HG02642 (cell line): ENCODE measurements at regions not wholly inside any gene's neighbourhood (a gene's known extent, or its start where the extent isn't known, plus 50 kb on each side); places are given as distances from the start of the nearest gene placed in this dataset.

ENCODE experiments used
- ATAC-seq: cut with Tn5 transposase; IDR thresholded peaks from one replicate; pipeline ENCODE4 v1.9.1; 2021; ENCODE audit warnings: mild to moderate bottlenecking; ENCODE audit not compliant: unreplicated experiment, poor library complexity

- no peak for ATAC-seq
These were observed 263.0 kb upstream of the RPS6KA3 start for GRCh38 chrX:20529711-20530110.

GRCh38 chrX:20529301-20529700 is 262.6 kb upstream of the RPS6KA3 start:
- no peak for ATAC-seq

GRCh38 chrX:20527558-20528011 is 260.9 kb upstream of the RPS6KA3 start:
- no peak for ATAC-seq

- no peak for ATAC-seq
These were observed 260.3 kb upstream of the RPS6KA3 start for GRCh38 chrX:20527041-20527440.

- ATAC-seq = no peak
These were observed 257.1 kb upstream of the RPS6KA3 start for GRCh38 chrX:20523626-20524312.

- no peak for ATAC-seq
These were observed 255.7 kb upstream of the RPS6KA3 start for GRCh38 chrX:20522420-20522819.

- ATAC-seq = no peak
These were observed 254.5 kb upstream of the RPS6KA3 start for GRCh38 chrX:20521222-20521621.

GRCh38 chrX:20519826-20520225 is 253.1 kb upstream of the RPS6KA3 start:
- no peak for ATAC-seq

- no peak for ATAC-seq
These were observed 252.4 kb upstream of the RPS6KA3 start for GRCh38 chrX:20519146-20519545.

- ATAC-seq = no peak
These were observed 250.9 kb upstream of the RPS6KA3 start for GRCh38 chrX:20517565-20517964.

GRCh38 chrX:20515841-20516461 is 249.2 kb upstream of the RPS6KA3 start:
- peak; percentile 97 for ATAC-seq

GRCh38 chrX:20514358-20514757 is 247.6 kb upstream of the RPS6KA3 start:
- ATAC-seq = no peak

- ATAC-seq = no peak
These were observed 246.5 kb upstream of the RPS6KA3 start for GRCh38 chrX:20513185-20513584.

- no peak for ATAC-seq
These were observed 245.1 kb upstream of the RPS6KA3 start for GRCh38 chrX:20511792-20512191.

GRCh38 chrX:20507901-20508620 is 241.4 kb upstream of the RPS6KA3 start:
- no peak for ATAC-seq

- no peak for ATAC-seq
These were observed 240.0 kb upstream of the RPS6KA3 start for GRCh38 chrX:20506739-20507138.

- ATAC-seq = no peak
These were observed 234.2 kb upstream of the RPS6KA3 start for GRCh38 chrX:20500949-20501348.

- ATAC-seq = peak; percentile 66
These were observed 233.6 kb upstream of the RPS6KA3 start for GRCh38 chrX:20500171-20500865.

GRCh38 chrX:20499763-20500162 is 233.1 kb upstream of the RPS6KA3 start:
- ATAC-seq = no peak

GRCh38 chrX:20498851-20499635 is 232.3 kb upstream of the RPS6KA3 start:
- no peak for ATAC-seq
